ENCODE measurements at regions not wholly inside any gene's neighbourhood (a gene's known extent, or its start where the extent isn't known, plus 50 kb on each side); places are given as distances from the start of the nearest gene placed in this dataset.
"Not testable (repeated sequence)": the region's sequence is repeated elsewhere in the genome, so short reads cannot be mapped to it uniquely, and the experiment has no call there.

DNA sequence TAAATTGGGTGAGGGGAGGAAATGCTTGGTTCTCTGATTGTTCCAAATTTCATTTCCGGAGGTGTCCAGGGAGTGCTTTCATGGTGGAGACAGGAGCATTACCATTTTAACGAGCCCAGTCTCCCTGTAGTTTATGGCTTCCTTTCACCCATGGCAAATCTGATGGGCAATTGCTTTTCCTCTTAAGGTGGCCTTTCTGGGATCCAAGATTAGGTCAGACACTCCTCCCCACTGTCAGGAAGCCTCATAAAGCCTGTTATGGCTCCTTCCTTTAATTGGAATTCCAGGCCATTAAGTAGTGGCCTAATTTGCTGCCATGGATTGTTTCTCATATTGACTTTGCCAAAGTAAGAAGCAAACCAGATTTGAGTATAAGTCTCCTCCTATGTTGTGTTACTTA lies 157.8 kb downstream of the PDCD6IP start:
- no peaks in the 10 kb centered on the region for H3K9me3 ChIP-seq (ENCODE audit: control insufficient read depth, insufficient read depth, low read length)
- no peaks in the 10 kb centered on the region for H3K27me3 ChIP-seq (ENCODE audit: control insufficient read depth, insufficient read depth, low read length)
- 14% methylated on average over 1 of the region's 2 CpGs for WGBS (ENCODE audit: insufficient coverage)
- H3K27ac ChIP-seq (ENCODE audit: low read depth, low read length) = no peak overlapping the region
- H3K4me3 ChIP-seq (ENCODE audit: low read depth, low read length) = no peak overlapping the region
- no peaks in the 10 kb centered on the region for H3K4me1 ChIP-seq (ENCODE audit: control insufficient read depth, insufficient read depth, low read length)
- peak in 1 of 6 donors; percentile 91 for DNase-seq (ENCODE audit: low read depth in 4 of 6, low spot score in 6 of 6)
- no peaks in the 10 kb centered on the region for H3K36me3 ChIP-seq (ENCODE audit: control insufficient read depth, insufficient read depth, low read length)

DNA sequence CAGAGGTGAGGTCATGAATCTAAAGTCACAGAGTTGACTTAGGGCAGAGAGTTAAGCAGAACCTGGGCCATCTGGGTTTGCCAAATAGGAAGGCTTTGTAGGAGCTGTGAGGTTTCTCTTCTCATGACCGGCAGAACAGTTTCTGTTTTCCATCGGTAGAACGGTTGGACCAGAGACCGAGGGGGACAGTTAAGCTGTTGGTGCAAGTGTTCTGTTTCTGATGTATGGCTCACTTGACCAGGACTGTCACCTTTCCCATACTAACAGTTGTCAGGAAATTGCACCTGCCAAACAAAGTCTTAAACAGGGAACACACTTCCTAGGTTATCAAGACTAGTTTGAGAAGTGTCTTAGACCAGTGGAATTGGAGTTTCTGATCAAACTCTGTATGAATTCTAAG lies 158.3 kb downstream of the PDCD6IP start:
- Histone ChIP-seq H3K9me3 (ENCODE audit: control insufficient read depth, insufficient read depth, low read length) (no peaks in the 10 kb centered on the region), H3K27me3 (ENCODE audit: control insufficient read depth, insufficient read depth, low read length) (no peaks in the 10 kb centered on the region), H3K36me3 (ENCODE audit: control insufficient read depth, insufficient read depth, low read length) (no peaks in the 10 kb centered on the region), H3K4me3 (ENCODE audit: low read depth, low read length) (no peak overlapping the region), H3K4me1 (ENCODE audit: control insufficient read depth, insufficient read depth, low read length) (no peaks in the 10 kb centered on the region), H3K27ac (ENCODE audit: low read depth, low read length) (no peak overlapping the region)
- DNase-seq (ENCODE audit: low read depth in 4 of 6, low spot score in 6 of 6) = no peak
- 88% methylated on average over 1 of the region's 4 CpGs for WGBS (ENCODE audit: insufficient coverage)

DNA sequence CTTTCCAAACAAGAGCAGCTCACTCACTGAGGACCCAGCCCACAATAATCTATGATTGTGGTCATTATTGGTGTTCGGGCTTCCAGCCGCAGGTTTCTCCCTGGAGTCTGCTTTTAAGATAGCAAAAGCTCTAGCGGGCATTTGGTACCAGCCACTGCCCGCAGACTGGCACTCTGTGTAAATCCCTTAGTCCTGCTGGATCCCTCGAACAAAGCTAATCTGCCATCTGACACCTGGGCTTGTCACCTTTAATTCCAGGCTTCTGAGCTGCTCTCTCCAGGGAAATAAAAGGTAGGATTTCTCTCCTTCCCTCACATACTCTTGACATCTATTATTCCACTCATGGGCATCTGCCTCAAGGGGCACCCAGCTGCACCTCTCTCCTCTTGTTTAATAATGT lies 158.7 kb downstream of the PDCD6IP start:
- Histone ChIP-seq H3K4me3 (ENCODE audit: low read depth, low read length) (no peak overlapping the region), H3K27ac (ENCODE audit: low read depth, low read length) (no peak overlapping the region), H3K9me3 (ENCODE audit: control insufficient read depth, insufficient read depth, low read length) (no peaks in the 10 kb centered on the region), H3K4me1 (ENCODE audit: control insufficient read depth, insufficient read depth, low read length) (no peaks in the 10 kb centered on the region), H3K27me3 (ENCODE audit: control insufficient read depth, insufficient read depth, low read length) (no peaks in the 10 kb centered on the region), H3K36me3 (ENCODE audit: control insufficient read depth, insufficient read depth, low read length) (no peaks in the 10 kb centered on the region)
- 69% methylated on average over 4 of the region's 5 CpGs for WGBS (ENCODE audit: insufficient coverage)
- no peak for DNase-seq (ENCODE audit: low read depth in 4 of 6, low spot score in 6 of 6)

DNA sequence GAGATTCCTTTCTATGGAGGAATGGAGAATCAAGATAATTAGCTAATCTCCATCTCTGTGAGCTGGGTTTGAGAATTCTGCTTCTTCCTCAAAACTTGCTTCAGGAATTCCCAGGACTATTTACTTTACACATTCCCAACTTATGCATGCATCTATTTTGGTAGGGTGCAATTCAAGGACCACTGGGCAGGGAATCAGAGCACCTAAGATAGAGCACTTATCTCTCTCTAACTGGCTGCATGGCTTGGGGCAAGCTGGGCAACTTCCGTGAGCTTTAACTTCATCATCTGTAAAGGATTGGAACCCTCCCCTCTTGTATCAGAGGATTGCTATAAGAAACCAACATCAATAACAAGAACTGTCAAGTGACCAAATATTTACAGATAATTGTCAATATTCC lies 160.2 kb downstream of the PDCD6IP start:
- Histone ChIP-seq H3K9me3 (ENCODE audit: control insufficient read depth, insufficient read depth, low read length) (no peaks in the 10 kb centered on the region), H3K27me3 (ENCODE audit: control insufficient read depth, insufficient read depth, low read length) (no peaks in the 10 kb centered on the region), H3K4me1 (ENCODE audit: control insufficient read depth, insufficient read depth, low read length) (no peaks in the 10 kb centered on the region), H3K4me3 (ENCODE audit: low read depth, low read length) (no peak overlapping the region), H3K27ac (ENCODE audit: low read depth, low read length) (no peak overlapping the region), H3K36me3 (ENCODE audit: control insufficient read depth, insufficient read depth, low read length) (no peaks in the 10 kb centered on the region)
- no peak for DNase-seq (ENCODE audit: low read depth in 4 of 6, low spot score in 6 of 6)
- no CpG with 5 or more reads among the region's 1 CpG for WGBS (ENCODE audit: insufficient coverage)

- Histone ChIP-seq H3K27me3 (ENCODE audit: control insufficient read depth, insufficient read depth, low read length) (no peaks in the 10 kb centered on the region), H3K36me3 (ENCODE audit: control insufficient read depth, insufficient read depth, low read length) (no peaks in the 10 kb centered on the region), H3K9me3 (ENCODE audit: control insufficient read depth, insufficient read depth, low read length) (peaks cover 3% of the 10 kb centered on the region), H3K4me3 (ENCODE audit: low read depth, low read length) (no peak overlapping the region), H3K27ac (ENCODE audit: low read depth, low read length) (no peak overlapping the region), H3K4me1 (ENCODE audit: control insufficient read depth, insufficient read depth, low read length) (no peaks in the 10 kb centered on the region)
- 83% methylated on average over 2 of the region's 3 CpGs for WGBS (ENCODE audit: insufficient coverage)
- DNase-seq (ENCODE audit: low read depth in 4 of 6, low spot score in 6 of 6) = peak in 1 of 6 donors; percentile 73
Observed at GRCh38 chr3:33962396-33962795, 164.0 kb downstream of the PDCD6IP start.

GRCh38 chr3:33970180-33970579 lies 171.8 kb downstream of the PDCD6IP start:
- H3K4me3 ChIP-seq (ENCODE audit: low read depth, low read length); H3K36me3 ChIP-seq (ENCODE audit: control insufficient read depth, insufficient read depth, low read length); DNase-seq (ENCODE audit: low read depth in 4 of 6, low spot score in 6 of 6); H3K27ac ChIP-seq (ENCODE audit: low read depth, low read length); H3K4me1 ChIP-seq (ENCODE audit: control insufficient read depth, insufficient read depth, low read length); H3K27me3 ChIP-seq (ENCODE audit: control insufficient read depth, insufficient read depth, low read length); H3K9me3 ChIP-seq (ENCODE audit: control insufficient read depth, insufficient read depth, low read length): not testable (repeated sequence)
- WGBS (ENCODE audit: insufficient coverage) = 94% methylated on average over 7 of the region's 7 CpGs

- WGBS (ENCODE audit: insufficient coverage) = 100% methylated on average over 1 of the region's 1 CpG
- Histone ChIP-seq H3K9me3 (ENCODE audit: control insufficient read depth, insufficient read depth, low read length) (no peaks in the 10 kb centered on the region), H3K27ac (ENCODE audit: low read depth, low read length) (no peak overlapping the region), H3K4me3 (ENCODE audit: low read depth, low read length) (no peak overlapping the region), H3K27me3 (ENCODE audit: control insufficient read depth, insufficient read depth, low read length) (no peaks in the 10 kb centered on the region), H3K36me3 (ENCODE audit: control insufficient read depth, insufficient read depth, low read length) (no peaks in the 10 kb centered on the region), H3K4me1 (ENCODE audit: control insufficient read depth, insufficient read depth, low read length) (no peaks in the 10 kb centered on the region)
- no peak for DNase-seq (ENCODE audit: low read depth in 4 of 6, low spot score in 6 of 6)
Observed at GRCh38 chr3:33971055-33971454, 172.6 kb downstream of the PDCD6IP start.

DNA sequence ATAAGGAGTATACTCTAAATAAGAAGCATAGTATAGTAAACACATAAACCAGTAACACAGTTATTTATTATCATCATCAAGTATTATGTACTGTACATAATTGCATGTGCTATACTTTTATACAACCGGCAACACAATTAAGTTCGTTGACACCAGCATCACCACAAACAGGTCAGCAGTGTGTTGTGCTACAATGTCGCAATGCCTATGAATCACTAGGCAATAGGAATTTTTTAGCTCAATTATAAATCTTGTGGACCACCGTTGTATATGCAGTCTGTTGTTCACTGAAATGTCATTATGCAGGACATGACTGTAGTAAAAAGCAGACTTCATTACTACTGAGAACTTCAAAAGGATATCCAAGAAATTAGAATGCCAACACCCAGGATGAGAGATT lies 177.0 kb downstream of the PDCD6IP start:
- DNase-seq (ENCODE audit: low read depth in 4 of 6, low spot score in 6 of 6) = no peak
- H3K9me3 ChIP-seq (ENCODE audit: control insufficient read depth, insufficient read depth, low read length) = no peaks in the 10 kb centered on the region
- no peak overlapping the region for H3K4me3 ChIP-seq (ENCODE audit: low read depth, low read length)
- no CpG with 5 or more reads among the region's 4 CpGs for WGBS (ENCODE audit: insufficient coverage)
- H3K27ac ChIP-seq (ENCODE audit: low read depth, low read length) = no peak overlapping the region
- H3K4me1 ChIP-seq (ENCODE audit: control insufficient read depth, insufficient read depth, low read length) = no peaks in the 10 kb centered on the region
- H3K27me3 ChIP-seq (ENCODE audit: control insufficient read depth, insufficient read depth, low read length) = no peaks in the 10 kb centered on the region
- no peaks in the 10 kb centered on the region for H3K36me3 ChIP-seq (ENCODE audit: control insufficient read depth, insufficient read depth, low read length)

- H3K4me1 ChIP-seq (ENCODE audit: control insufficient read depth, insufficient read depth, low read length) = no peaks in the 10 kb centered on the region
- no peak overlapping the region for H3K27ac ChIP-seq (ENCODE audit: low read depth, low read length)
- WGBS (ENCODE audit: insufficient coverage) = 100% methylated on average over 1 of the region's 2 CpGs
- H3K4me3 ChIP-seq (ENCODE audit: low read depth, low read length) = no peak overlapping the region
- no peak for DNase-seq (ENCODE audit: low read depth in 4 of 6, low spot score in 6 of 6)
- no peaks in the 10 kb centered on the region for H3K36me3 ChIP-seq (ENCODE audit: control insufficient read depth, insufficient read depth, low read length)
- H3K27me3 ChIP-seq (ENCODE audit: control insufficient read depth, insufficient read depth, low read length) = no peaks in the 10 kb centered on the region
- no peaks in the 10 kb centered on the region for H3K9me3 ChIP-seq (ENCODE audit: control insufficient read depth, insufficient read depth, low read length)
Observed at GRCh38 chr3:33977227-33977626, 178.8 kb downstream of the PDCD6IP start.

- Histone ChIP-seq H3K27me3 (ENCODE audit: control insufficient read depth, insufficient read depth, low read length) (no peaks in the 10 kb centered on the region), H3K4me1 (ENCODE audit: control insufficient read depth, insufficient read depth, low read length) (no peaks in the 10 kb centered on the region), H3K27ac (ENCODE audit: low read depth, low read length) (no peak overlapping the region), H3K36me3 (ENCODE audit: control insufficient read depth, insufficient read depth, low read length) (no peaks in the 10 kb centered on the region), H3K9me3 (ENCODE audit: control insufficient read depth, insufficient read depth, low read length) (no peaks in the 10 kb centered on the region), H3K4me3 (ENCODE audit: low read depth, low read length) (no peak overlapping the region)
- DNase-seq (ENCODE audit: low read depth in 4 of 6, low spot score in 6 of 6) = peak in 2 of 6 donors; percentile 41 to 45
- 36% methylated on average over 3 of the region's 3 CpGs for WGBS (ENCODE audit: insufficient coverage)
Observed at GRCh38 chr3:33980252-33980651, 181.8 kb downstream of the PDCD6IP start.

All from spinal cord (tissue), 9 donors.